GM18858 (cell line): ENCODE measurements at regions not wholly inside any gene's neighbourhood (a gene's known extent, or its start where the extent isn't known, plus 50 kb on each side); places are given as distances from the start of the nearest gene placed in this dataset.
"Not testable (repeated sequence)": the region's sequence is repeated elsewhere in the genome, so short reads cannot be mapped to it uniquely, and the experiment has no call there.

ENCODE experiments used
- ATAC-seq: cut with Tn5 transposase; IDR thresholded peaks from one replicate; pipeline ENCODE4 v1.9.1; 2021; ENCODE audit not compliant: unreplicated experiment

DNA sequence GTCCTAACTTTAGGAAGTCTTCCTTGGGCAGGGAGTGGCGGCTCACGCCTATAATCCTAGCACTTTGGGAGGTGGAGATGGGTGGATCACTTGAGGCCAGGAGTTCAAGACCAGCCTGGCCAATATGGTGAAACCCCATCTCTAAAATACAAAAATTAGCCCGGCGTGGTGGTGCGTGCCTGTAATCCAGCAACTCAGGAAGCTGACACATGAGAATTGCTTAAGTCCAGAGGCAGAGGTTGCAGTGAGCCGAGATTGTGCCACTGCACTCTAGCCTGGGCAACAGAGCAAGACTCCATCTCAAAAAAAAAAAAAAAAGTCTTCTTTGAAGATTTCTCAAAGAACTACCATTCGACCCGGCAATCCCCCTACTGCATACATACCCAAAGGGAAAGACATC, 50.0 kb upstream of the GPCPD1 start:
- ATAC-seq = not testable (repeated sequence)
